Progenitor cell of endocrine pancreas (in vitro differentiated cells): ENCODE measurements at regions not wholly inside any gene's neighbourhood (a gene's known extent, or its start where the extent isn't known, plus 50 kb on each side); places are given as distances from the start of the nearest gene placed in this dataset.
A peak's percentile ranks its signal among the peaks of the same experiment; 100 is the strongest.

ENCODE experiments used
- DNase-seq: peaks from one replicate; pipeline ENCODE4 v3.0.0; 2021; ENCODE audit warnings: low spot score; ENCODE audit not compliant: unreplicated experiment
- H3K27ac Mint-ChIP-seq: 2 replicates; pipeline ENCODE4 v1.8.0; 2021; ENCODE audit warnings: mild to moderate bottlenecking, moderate library complexity, mixed read lengths
- H3K27me3 Mint-ChIP-seq: 2 replicates; pipeline ENCODE4 v1.8.0; 2021; ENCODE audit warnings: mixed read lengths
- H3K36me3 Mint-ChIP-seq: 2 replicates; pipeline ENCODE4 v1.8.0; 2022; ENCODE audit warnings: mixed read lengths; ENCODE audit not compliant: insufficient read depth
- H3K4me1 Mint-ChIP-seq: 2 replicates; pipeline ENCODE4 v1.8.0; 2021; ENCODE audit warnings: low read depth, mixed read lengths
- H3K4me3 Mint-ChIP-seq: 2 replicates; pipeline ENCODE4 v1.8.0; 2021; ENCODE audit warnings: low read depth, mild to moderate bottlenecking, moderate library complexity, mixed read lengths
- H3K9me3 Mint-ChIP-seq: 2 replicates; pipeline ENCODE4 v1.8.0; 2021; ENCODE audit warnings: low read depth, mixed read lengths
- TF ChIP-seq, protein P1 (sequence below): fragments of 200-600 bp; sonication (generic); IDR thresholded peaks from one replicate; pipeline ENCODE4 v1.5.0; 2021; ENCODE audit warnings: antibody characterized with exemption, mild to moderate bottlenecking; ENCODE audit not compliant: unreplicated experiment

DNA sequence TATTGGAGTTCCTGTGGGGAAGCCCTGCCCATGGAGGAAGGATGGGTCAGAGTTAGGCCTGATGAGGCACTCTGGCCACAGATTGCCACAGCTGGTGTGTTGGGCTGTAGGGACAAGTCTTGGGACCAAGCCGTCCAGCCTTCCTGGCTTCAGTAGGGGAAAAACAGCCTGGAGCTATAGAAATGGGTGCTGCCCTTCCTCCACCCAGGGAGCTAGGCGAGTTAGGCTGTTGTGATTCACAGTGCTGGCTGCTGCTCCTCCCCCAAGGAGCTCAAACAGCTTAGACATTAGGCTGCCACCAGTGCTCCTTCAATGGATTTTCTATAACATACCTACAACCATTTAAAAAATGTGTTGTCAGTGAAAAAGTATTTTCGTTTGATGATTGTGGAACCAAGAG lies 274.3 kb downstream of the RPL10L start:
- H3K36me3 Mint-ChIP-seq: no peaks in the 10 kb centered on the region

DNA sequence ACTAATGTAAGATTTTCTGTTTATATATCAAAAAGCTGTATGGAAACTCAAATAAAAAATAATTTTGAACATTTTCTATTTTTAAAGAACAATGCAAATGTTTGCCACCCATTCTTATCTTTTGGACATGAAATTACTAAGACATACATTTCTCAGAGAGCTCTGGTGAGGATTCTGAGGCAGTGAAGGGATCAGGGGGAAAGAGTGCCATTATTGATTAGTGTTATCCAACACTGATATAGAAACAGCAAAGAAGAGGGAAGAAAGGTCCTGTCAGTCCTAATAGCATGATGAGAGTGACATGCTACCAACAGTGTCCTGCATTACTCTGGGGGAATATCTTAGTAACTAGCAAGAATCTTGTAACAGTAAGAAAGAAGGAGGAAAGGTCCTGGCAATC lies 282.2 kb downstream of the RPL10L start:
- H3K4me3 Mint-ChIP-seq: no peak overlapping the region
- H3K9me3 Mint-ChIP-seq: peaks cover 9% of the 10 kb centered on the region
- DNase-seq: no peak
- H3K36me3 Mint-ChIP-seq: no peaks in the 10 kb centered on the region
- H3K27me3 Mint-ChIP-seq: no peaks in the 10 kb centered on the region
- no peak overlapping the region for H3K27ac Mint-ChIP-seq
- H3K4me1 Mint-ChIP-seq: peaks cover 3% of the 10 kb centered on the region
- TF ChIP-seq, protein P1, sequence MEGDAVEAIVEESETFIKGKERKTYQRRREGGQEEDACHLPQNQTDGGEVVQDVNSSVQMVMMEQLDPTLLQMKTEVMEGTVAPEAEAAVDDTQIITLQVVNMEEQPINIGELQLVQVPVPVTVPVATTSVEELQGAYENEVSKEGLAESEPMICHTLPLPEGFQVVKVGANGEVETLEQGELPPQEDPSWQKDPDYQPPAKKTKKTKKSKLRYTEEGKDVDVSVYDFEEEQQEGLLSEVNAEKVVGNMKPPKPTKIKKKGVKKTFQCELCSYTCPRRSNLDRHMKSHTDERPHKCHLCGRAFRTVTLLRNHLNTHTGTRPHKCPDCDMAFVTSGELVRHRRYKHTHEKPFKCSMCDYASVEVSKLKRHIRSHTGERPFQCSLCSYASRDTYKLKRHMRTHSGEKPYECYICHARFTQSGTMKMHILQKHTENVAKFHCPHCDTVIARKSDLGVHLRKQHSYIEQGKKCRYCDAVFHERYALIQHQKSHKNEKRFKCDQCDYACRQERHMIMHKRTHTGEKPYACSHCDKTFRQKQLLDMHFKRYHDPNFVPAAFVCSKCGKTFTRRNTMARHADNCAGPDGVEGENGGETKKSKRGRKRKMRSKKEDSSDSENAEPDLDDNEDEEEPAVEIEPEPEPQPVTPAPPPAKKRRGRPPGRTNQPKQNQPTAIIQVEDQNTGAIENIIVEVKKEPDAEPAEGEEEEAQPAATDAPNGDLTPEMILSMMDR: no peak

More for the DNA sequence above, 274.3 kb downstream of the RPL10L start:
- Mint-ChIP-seq H3K27ac (no peak overlapping the region), H3K27me3 (no peaks in the 10 kb centered on the region), H3K9me3 (peaks cover 12% of the 10 kb centered on the region), H3K4me1 (no peaks in the 10 kb centered on the region), H3K4me3 (no peak overlapping the region)
- TF ChIP-seq, protein P1: no peak
- DNase-seq: no peak

DNA sequence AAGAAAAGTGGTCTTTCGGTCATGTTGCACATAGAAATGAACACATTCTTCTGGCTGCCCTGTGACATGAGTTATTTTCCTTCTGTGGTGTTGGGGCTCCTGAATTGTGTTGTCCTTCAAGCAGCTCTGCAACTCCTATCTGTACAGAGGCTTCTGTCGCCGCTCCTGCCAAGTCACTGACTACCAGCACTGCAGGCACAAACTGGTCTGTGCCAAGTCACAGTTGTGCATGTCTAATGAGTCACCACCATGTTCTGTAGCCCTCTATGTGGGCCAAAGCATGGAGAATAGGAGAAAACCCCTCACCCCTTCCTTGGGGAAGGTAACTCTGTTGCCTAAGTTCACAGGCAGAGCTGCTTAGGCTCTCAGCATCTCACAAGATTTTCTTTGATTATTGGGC lies 283.3 kb downstream of the RPL10L start:
- no peaks in the 10 kb centered on the region for H3K36me3 Mint-ChIP-seq
- TF ChIP-seq, protein P1: no peak
- H3K27ac Mint-ChIP-seq: no peak overlapping the region
- no peak overlapping the region for H3K4me3 Mint-ChIP-seq
- H3K9me3 Mint-ChIP-seq: peaks cover 5% of the 10 kb centered on the region
- peaks cover 5% of the 10 kb centered on the region for H3K4me1 Mint-ChIP-seq
- no peaks in the 10 kb centered on the region for H3K27me3 Mint-ChIP-seq
- no peak for DNase-seq

DNA sequence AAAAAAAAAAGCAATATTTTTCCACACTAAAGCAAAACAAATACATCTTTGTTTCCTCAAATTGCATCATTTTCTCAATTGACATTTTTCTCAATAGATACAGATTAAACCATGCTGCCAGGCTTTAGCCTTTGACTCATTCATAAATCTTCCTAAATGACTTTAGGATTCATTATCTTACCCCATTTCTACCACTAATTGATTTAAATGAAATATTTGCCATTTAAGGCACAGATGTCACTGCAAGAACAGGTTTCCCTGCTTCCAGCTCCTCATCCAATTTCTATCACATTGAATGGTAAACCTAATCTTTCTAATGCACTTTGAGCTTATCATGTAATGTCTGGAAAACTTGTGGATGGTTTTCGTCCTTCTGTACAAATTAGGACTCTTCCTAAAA lies 298.7 kb downstream of the RPL10L start:
- Mint-ChIP-seq H3K9me3 (no peaks in the 10 kb centered on the region), H3K36me3 (no peaks in the 10 kb centered on the region), H3K4me3 (no peak overlapping the region), H3K27me3 (no peaks in the 10 kb centered on the region), H3K4me1 (peaks cover 3% of the 10 kb centered on the region), H3K27ac (no peak overlapping the region)
- DNase-seq: no peak
- TF ChIP-seq, protein P1: no peak

DNA sequence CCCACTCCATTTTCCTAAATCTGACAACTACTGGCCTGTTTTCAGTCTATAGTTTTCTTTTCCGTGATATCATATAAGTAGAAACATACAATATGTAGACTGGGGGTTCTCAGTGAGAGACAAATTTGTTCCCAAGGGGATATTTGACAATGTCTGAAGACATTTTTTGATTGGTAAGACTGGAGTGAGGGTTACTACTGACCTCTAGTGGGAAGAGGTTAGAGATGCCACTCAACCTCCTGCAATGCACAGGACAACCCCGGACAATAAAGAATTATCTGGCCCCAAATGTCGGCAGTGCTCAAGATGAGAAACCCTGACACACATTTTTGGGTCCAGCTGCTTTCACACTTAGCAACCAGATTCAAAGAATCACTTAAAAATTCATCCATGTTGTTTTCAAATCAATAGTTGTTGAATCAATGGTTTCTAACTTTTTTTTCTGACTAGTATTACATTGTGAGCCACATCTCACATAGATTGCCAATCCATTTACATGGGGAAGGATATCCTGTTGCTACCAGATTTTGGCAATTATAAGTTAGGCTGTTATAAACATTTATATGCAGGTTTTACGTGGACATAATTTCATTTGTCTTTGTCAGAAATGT lies 307.1 kb downstream of the RPL10L start:
- Mint-ChIP-seq H3K4me3 (no peak overlapping the region), H3K36me3 (no peaks in the 10 kb centered on the region), H3K27ac (no peak overlapping the region), H3K9me3 (no peaks in the 10 kb centered on the region), H3K4me1 (no peaks in the 10 kb centered on the region), H3K27me3 (no peaks in the 10 kb centered on the region)
- TF ChIP-seq, protein P1: peak; percentile 69
- DNase-seq: no peak
